HepG2 (cell line): ENCODE measurements at regions not wholly inside any gene's neighbourhood (a gene's known extent, or its start where the extent isn't known, plus 50 kb on each side); places are given as distances from the start of the nearest gene placed in this dataset.
A peak's percentile ranks its signal among the peaks of the same experiment; 100 is the strongest.

ENCODE experiments used
- GABPB1 ChIP-seq: IDR thresholded peaks from 2 replicates; pipeline ENCODE4 v1.6.1; 2016; ENCODE audit warnings: mild to moderate bottlenecking, missing genetic modification reagents, moderate library complexity, missing compliant biosample characterization
- HNF4A ChIP-seq: sonication (generic); formaldehyde crosslinking; IDR thresholded peaks from 2 replicates; pipeline ENCODE4 v1.4.0; 2020; ENCODE audit warnings: missing genetic modification reagents
- TBX2 ChIP-seq: sonication (generic); formaldehyde crosslinking; IDR thresholded peaks from 2 replicates; pipeline ENCODE4 v1.5.0; 2020; ENCODE audit warnings: missing genetic modification reagents, mild to moderate bottlenecking, borderline replicate concordance
- ZNF318 ChIP-seq: sonication (generic); formaldehyde crosslinking; IDR thresholded peaks from 2 replicates; pipeline ENCODE4 v1.4.0; 2020; ENCODE audit warnings: mild to moderate bottlenecking, missing genetic modification reagents
- ZSCAN30 ChIP-seq: sonication (generic); formaldehyde crosslinking; IDR thresholded peaks from 2 replicates; pipeline ENCODE4 v1.5.0; 2020; ENCODE audit warnings: mild to moderate bottlenecking, missing genetic modification reagents
- TF ChIP-seq, protein P1 (sequence below): sonication (generic); formaldehyde crosslinking; IDR thresholded peaks from 2 replicates; pipeline ENCODE4 v1.4.0; 2020; ENCODE audit warnings: missing genetic modification reagents
- TF ChIP-seq, protein P2 (sequence below): sonication (generic); formaldehyde crosslinking; IDR thresholded peaks from 2 replicates; pipeline ENCODE4 v1.4.0; 2020; ENCODE audit warnings: missing genetic modification reagents
- TF ChIP-seq, protein P3 (sequence below): fragments of 450-650 bp; IDR thresholded peaks from 2 replicates; pipeline ENCODE4 v1.6.1; 2017; ENCODE audit warnings: mild to moderate bottlenecking
- TF ChIP-seq, protein P4 (sequence below): sonication (generic); formaldehyde crosslinking; IDR thresholded peaks from 2 replicates; pipeline ENCODE4 v1.4.0; 2020; ENCODE audit warnings: missing genetic modification reagents

DNA sequence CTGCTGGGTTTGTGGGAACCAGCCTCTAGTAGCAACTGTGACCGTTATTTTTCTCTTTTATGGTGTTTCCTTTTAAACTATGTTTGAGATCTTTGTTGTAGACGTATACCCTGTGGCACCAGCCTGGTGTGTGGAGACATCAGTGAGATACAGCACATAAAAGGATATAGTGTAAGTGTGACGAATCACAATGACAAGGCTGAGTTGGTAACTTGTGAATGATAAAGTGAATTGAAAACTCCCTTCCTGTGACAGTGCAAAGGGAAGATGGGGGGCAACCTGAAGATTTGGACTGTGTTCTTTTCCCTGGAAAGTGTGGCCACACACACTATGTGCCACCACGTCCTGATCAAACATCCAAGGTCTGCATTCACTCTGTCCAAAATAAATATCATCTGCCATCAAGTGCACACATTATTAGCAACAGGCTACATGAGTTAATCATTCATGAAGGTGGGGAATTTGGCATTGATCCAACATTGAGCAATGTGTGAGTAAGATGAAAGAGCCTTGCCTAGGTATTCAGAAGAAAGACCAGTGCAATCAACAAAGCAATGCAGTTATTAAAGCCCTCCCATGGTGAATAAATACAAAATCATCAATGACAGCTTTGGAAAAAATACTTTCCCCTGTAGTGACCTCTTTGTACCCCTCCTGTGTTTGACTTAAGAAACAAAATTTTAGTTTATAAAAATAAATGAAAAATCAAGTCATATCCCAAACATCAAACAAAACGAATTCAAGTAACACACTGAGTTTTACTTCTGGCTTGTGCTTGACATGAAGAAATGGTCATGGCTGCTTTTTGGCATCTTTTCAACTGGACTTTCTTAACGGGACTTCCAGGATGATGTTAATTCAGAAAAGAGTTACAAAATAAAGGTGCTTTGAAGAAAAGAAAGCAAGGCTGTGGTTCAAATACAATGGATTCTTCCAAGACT lies 1280.5 kb upstream of the ZEB2 start (continued):
- TF ChIP-seq, protein P1, sequence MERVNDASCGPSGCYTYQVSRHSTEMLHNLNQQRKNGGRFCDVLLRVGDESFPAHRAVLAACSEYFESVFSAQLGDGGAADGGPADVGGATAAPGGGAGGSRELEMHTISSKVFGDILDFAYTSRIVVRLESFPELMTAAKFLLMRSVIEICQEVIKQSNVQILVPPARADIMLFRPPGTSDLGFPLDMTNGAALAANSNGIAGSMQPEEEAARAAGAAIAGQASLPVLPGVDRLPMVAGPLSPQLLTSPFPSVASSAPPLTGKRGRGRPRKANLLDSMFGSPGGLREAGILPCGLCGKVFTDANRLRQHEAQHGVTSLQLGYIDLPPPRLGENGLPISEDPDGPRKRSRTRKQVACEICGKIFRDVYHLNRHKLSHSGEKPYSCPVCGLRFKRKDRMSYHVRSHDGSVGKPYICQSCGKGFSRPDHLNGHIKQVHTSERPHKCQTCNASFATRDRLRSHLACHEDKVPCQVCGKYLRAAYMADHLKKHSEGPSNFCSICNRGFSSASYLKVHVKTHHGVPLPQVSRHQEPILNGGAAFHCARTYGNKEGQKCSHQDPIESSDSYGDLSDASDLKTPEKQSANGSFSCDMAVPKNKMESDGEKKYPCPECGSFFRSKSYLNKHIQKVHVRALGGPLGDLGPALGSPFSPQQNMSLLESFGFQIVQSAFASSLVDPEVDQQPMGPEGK (CRISPR knock-in tag) = peak; percentile 91
- peak; percentile 99 for TF ChIP-seq TBX2 (CRISPR knock-in tag)
- peak; percentile 47; the same call in 1 of the 2 replicates for TF ChIP-seq GABPB1 (CRISPR knock-in tag)
- TF ChIP-seq HNF4A (CRISPR knock-in tag) = peak; percentile 97
- TF ChIP-seq, protein P2, sequence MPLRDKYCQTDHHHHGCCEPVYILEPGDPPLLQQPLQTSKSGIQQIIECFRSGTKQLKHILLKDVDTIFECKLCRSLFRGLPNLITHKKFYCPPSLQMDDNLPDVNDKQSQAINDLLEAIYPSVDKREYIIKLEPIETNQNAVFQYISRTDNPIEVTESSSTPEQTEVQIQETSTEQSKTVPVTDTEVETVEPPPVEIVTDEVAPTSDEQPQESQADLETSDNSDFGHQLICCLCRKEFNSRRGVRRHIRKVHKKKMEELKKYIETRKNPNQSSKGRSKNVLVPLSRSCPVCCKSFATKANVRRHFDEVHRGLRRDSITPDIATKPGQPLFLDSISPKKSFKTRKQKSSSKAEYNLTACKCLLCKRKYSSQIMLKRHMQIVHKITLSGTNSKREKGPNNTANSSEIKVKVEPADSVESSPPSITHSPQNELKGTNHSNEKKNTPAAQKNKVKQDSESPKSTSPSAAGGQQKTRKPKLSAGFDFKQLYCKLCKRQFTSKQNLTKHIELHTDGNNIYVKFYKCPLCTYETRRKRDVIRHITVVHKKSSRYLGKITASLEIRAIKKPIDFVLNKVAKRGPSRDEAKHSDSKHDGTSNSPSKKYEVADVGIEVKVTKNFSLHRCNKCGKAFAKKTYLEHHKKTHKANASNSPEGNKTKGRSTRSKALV (CRISPR knock-in tag) = peak; percentile 87
- no peak for TF ChIP-seq ZNF318 (CRISPR knock-in tag)
- peak; percentile 85 for TF ChIP-seq ZSCAN30
- TF ChIP-seq, protein P3, sequence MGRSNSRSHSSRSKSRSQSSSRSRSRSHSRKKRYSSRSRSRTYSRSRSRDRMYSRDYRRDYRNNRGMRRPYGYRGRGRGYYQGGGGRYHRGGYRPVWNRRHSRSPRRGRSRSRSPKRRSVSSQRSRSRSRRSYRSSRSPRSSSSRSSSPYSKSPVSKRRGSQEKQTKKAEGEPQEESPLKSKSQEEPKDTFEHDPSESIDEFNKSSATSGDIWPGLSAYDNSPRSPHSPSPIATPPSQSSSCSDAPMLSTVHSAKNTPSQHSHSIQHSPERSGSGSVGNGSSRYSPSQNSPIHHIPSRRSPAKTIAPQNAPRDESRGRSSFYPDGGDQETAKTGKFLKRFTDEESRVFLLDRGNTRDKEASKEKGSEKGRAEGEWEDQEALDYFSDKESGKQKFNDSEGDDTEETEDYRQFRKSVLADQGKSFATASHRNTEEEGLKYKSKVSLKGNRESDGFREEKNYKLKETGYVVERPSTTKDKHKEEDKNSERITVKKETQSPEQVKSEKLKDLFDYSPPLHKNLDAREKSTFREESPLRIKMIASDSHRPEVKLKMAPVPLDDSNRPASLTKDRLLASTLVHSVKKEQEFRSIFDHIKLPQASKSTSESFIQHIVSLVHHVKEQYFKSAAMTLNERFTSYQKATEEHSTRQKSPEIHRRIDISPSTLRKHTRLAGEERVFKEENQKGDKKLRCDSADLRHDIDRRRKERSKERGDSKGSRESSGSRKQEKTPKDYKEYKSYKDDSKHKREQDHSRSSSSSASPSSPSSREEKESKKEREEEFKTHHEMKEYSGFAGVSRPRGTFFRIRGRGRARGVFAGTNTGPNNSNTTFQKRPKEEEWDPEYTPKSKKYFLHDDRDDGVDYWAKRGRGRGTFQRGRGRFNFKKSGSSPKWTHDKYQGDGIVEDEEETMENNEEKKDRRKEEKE = no peak
- TF ChIP-seq, protein P4, sequence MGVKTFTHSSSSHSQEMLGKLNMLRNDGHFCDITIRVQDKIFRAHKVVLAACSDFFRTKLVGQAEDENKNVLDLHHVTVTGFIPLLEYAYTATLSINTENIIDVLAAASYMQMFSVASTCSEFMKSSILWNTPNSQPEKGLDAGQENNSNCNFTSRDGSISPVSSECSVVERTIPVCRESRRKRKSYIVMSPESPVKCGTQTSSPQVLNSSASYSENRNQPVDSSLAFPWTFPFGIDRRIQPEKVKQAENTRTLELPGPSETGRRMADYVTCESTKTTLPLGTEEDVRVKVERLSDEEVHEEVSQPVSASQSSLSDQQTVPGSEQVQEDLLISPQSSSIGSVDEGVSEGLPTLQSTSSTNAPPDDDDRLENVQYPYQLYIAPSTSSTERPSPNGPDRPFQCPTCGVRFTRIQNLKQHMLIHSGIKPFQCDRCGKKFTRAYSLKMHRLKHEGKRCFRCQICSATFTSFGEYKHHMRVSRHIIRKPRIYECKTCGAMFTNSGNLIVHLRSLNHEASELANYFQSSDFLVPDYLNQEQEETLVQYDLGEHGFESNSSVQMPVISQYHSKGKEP (CRISPR knock-in tag) = peak; percentile 81; the same call in 1 of the 2 replicates
